ENCODE measurements at regions not wholly inside any gene's neighbourhood (a gene's known extent, or its start where the extent isn't known, plus 50 kb on each side); places are given as distances from the start of the nearest gene placed in this dataset.

DNA sequence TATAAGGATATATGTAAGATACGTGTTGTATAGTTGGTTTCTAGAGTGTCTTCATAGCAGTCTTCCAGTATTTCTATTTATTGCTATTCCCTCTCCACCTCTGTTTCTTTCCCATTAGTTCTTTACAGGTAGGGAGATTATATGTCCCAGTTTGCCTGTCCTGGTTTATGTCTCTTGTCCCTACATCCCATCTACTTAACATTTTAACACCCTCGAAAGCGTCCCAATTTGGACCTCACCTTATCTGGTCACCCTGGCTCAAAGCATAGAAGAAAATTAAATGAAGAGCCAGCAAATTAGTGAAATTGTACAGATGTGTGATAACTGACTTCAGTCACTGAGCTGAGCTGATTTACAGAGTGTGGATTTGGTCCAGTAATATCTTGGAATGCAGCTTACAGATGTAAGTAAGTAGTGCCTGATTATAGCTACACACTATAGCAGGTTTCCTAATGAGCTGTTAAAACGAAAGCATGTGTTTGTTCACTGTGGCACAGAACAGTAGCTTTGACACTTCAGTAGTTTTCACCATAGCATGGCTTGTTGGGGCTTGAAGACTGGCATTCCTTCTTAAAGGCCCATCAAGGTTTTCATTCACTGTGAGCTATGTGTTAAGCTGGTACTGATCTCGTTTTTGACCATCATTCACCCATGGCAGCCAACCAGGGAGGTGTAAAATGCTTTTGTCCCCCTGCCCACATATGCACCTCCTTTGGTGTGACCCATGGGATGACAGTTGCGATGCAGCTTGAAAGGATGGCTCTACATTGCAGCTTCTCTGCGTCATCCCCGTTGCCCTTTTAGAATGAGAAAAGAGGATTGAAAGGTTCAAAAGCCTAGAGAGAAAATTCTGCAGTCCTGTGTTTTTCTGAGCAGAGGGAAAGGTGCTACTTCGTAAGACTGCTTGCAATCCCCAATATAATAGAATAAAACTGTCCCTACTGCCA is 192.1 kb upstream of the DMRT1 start:
- TF ChIP-seq CTCF (conservative IDR thresholded peaks at IDR 0.05; ENCODE audit: low read length) (no peak), EZH2phosphoT487 (IDR thresholded peaks at IDR 0.05; ENCODE audit: borderline replicate concordance, low read depth, low read length) (no peak)

Measured in OCI-LY7 (cell line).